B cell (primary cell): ENCODE measurements at regions not wholly inside any gene's neighbourhood (a gene's known extent, or its start where the extent isn't known, plus 50 kb on each side); places are given as distances from the start of the nearest gene placed in this dataset.

Source experiments
- ATAC-seq: fragments of 200-7000 bp; cut with Tn5 transposase; one replicate; pipeline ENCODE4 v1.10.0; 2021; ENCODE audit warnings: low read depth, mild to moderate bottlenecking, moderate number of reproducible peaks, moderate library complexity
- CTCF ChIA-PET: fragments of 350-600 bp; sonication (Branson Sonifier 250); formaldehyde crosslinking; loops from one replicate; lab custom pipeline; 2021; ENCODE audit warnings: antibody characterized with exemption, inconsistent platforms; lab: Charles Lee
- POLR2A ChIA-PET: fragments of 350-600 bp; sonication (Branson Sonifier 250); formaldehyde crosslinking; loops from one replicate; lab custom pipeline; 2021; ENCODE audit warnings: antibody characterized with exemption; lab: Charles Lee
- DNase-seq: peaks from one replicate; pipeline ENCODE4 v3.0.0; 2013
- H2AFZ ChIP-seq: 2 replicates; pipeline ENCODE4 v1.6.1; 2012; ENCODE audit warnings: mild to moderate bottlenecking, low read depth, low read length; ENCODE audit not compliant: insufficient read depth, poor library complexity, severe bottlenecking
- H3K27ac ChIP-seq, 2 donors: 1 replicate in 1 of 2; 2 replicates in 1 of 2; pipeline ENCODE4 v1.5.1; 2012 to 2013; ENCODE audit warnings: low read length in 2 of 2, mild to moderate bottlenecking in 2 of 2, moderate library complexity in 1 of 2
- H3K27me3 ChIP-seq, 4 experiments: fragments of 200-600 bp in 1 of 4; sonication (generic) in 1 of 4; replicated peaks in 1 of 4; 1 replicate in 2 of 4; 2 replicates in 2 of 4; pipeline versions ENCODE4 v1.6.1 to v1.7.0; 2013 to 2016; ENCODE audit warnings: low read length in 3 of 4, mild to moderate bottlenecking in 2 of 4, mixed read lengths in 1 of 4, moderate library complexity in 1 of 4; ENCODE audit not compliant: insufficient read depth in 4 of 4, control insufficient read depth in 3 of 4; ENCODE audit errors: control extremely low read depth in 1 of 4
- H3K36me3 ChIP-seq, 2 experiments: replicated peaks in 1 of 2; 1 replicate in 1 of 2; 2 replicates in 1 of 2; pipeline versions ENCODE4 v1.6.1 to v1.7.1; 2013; ENCODE audit warnings: low read length in 1 of 2; ENCODE audit not compliant: insufficient read depth in 2 of 2, control insufficient read depth in 1 of 2; ENCODE audit errors: control extremely low read depth in 1 of 2, extremely low read depth in 1 of 2
- H3K4me1 ChIP-seq, 2 donors: fragments of 200-600 bp in 1 of 2; sonication (generic) in 1 of 2; 1 replicate in 1 of 2; 2 replicates in 1 of 2; pipeline versions ENCODE4 v1.5.1 to v1.6.1; 2013 to 2017; ENCODE audit warnings: low read length in 2 of 2; ENCODE audit not compliant: control insufficient read depth in 2 of 2, insufficient read depth in 2 of 2
- H3K4me2 ChIP-seq: replicated peaks from 2 replicates; pipeline ENCODE3; 2012; ENCODE audit warnings: mild to moderate bottlenecking, low read depth, low read length; ENCODE audit not compliant: poor library complexity, severe bottlenecking
- H3K4me3 ChIP-seq, 5 experiments: fragments of 200-600 bp in 1 of 5; sonication (generic) in 1 of 5; 1 replicate in 3 of 5; 2 replicates in 2 of 5; pipeline versions ENCODE4 v1.5.1 to v1.7.0; 2011 to 2016; ENCODE audit warnings: low read length in 4 of 5, mild to moderate bottlenecking in 4 of 5, low read depth in 2 of 5, control low read depth in 1 of 5, moderate library complexity in 1 of 5; ENCODE audit not compliant: insufficient read depth in 1 of 5; ENCODE audit errors: control extremely low read depth in 1 of 5, extremely low read depth in 1 of 5
- H3K79me2 ChIP-seq: fragments of 200-600 bp; sonication (generic); one replicate; pipeline ENCODE4 v1.6.0; 2016; ENCODE audit warnings: low read length; ENCODE audit not compliant: control insufficient read depth, insufficient read depth
- H3K9ac ChIP-seq: fragments of 200-600 bp; sonication (generic); 2 replicates; pipeline ENCODE4 v1.6.1; 2017; ENCODE audit warnings: mild to moderate bottlenecking, low read length, moderate library complexity
- H3K9me3 ChIP-seq, 3 donors: one replicate each; pipeline versions ENCODE4 v1.6.1 to v1.7.1; 2013; ENCODE audit warnings: low read length in 2 of 3; ENCODE audit not compliant: control insufficient read depth in 2 of 3, insufficient read depth in 1 of 3; ENCODE audit errors: control extremely low read depth in 1 of 3
- H4K20me1 ChIP-seq: 2 replicates; pipeline ENCODE4 v1.6.0; 2012; ENCODE audit warnings: mild to moderate bottlenecking, low read length; ENCODE audit not compliant: insufficient read depth, control insufficient read depth, poor library complexity, severe bottlenecking
- H3K27ac Mint-ChIP-seq: one replicate; pipeline ENCODE4 v1.8.0; 2021; ENCODE audit warnings: mixed read lengths
- H3K27me3 Mint-ChIP-seq: one replicate; pipeline ENCODE4 v1.8.0; 2021; ENCODE audit warnings: mixed read lengths
- H3K4me1 Mint-ChIP-seq: one replicate; pipeline ENCODE4 v1.8.0; 2021; ENCODE audit warnings: mixed read lengths
- H3K4me3 Mint-ChIP-seq: one replicate; pipeline ENCODE4 v1.8.0; 2021; ENCODE audit warnings: mixed read lengths
- H3K9me3 Mint-ChIP-seq: one replicate; pipeline ENCODE4 v1.8.0; 2022; ENCODE audit warnings: mixed read lengths; ENCODE audit not compliant: insufficient read depth
- EZH2 ChIP-seq: IDR thresholded peaks from 2 replicates; pipeline ENCODE4 v1.6.1; 2012; ENCODE audit warnings: borderline replicate concordance, low read depth, mild to moderate bottlenecking, moderate library complexity, low read length; ENCODE audit not compliant: insufficient read depth, poor library complexity, severe bottlenecking
- WGBS: methylation state at CpG from one replicate; pipeline ENCODE4 v1.1.5; 2013; ENCODE audit warnings: missing lambda C conversion rate; ENCODE audit not compliant: insufficient coverage; 5-methylcytosine and 5-hydroxymethylcytosine counted together
- intact Hi-C: fragments of 100-400 bp; cut with micrococcal nuclease; formaldehyde crosslinking; loops from one replicate; pipeline ENCODE4 v1.10.0; 2022
- TF ChIP-seq, protein P1 (sequence below): fragments of 200-600 bp; IDR thresholded peaks from one replicate; pipeline ENCODE4 v1.8.0; 2022; ENCODE audit warnings: antibody characterized with exemption, mild to moderate bottlenecking

DNA sequence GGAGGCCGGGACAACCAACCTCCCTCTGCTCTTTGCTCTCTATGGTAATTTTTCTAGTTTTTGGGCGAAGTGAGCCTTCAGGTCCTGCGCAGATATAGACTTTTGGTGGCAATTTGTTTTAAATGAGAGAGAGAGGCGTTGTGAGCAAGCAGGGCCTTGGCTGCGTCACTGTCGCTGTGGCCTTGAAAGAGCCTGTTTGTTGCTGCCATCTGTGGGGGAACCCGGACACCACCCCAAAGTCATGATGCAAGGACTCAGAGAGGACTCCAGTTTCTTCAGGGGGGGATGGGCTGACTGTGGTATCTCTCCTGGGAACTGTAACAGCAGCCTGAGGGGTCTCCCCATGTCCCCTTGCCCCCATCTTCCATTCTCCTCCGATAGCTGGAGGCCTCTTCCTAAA, 462.7 kb upstream of the SULF2 start:
- intact Hi-C loops, result no loop called here
- no peak overlapping the region for H3K27ac Mint-ChIP-seq
- CTCF ChIA-PET, result interaction anchor here (1.6 kb wide), 1 partner anchor 373 kb away, joined by 3 read pairs; no protein-coding TSS in a partner anchor

GRCh38 chr20:48246061-48246790, 460.9 kb upstream of the SULF2 start:
- Histone ChIP-seq H4K20me1 (no peaks in the 10 kb centered on the region), H3K36me3 (no peaks in the 10 kb centered on the region), H3K9ac (no peak overlapping the region), H3K27ac (no peak overlapping the region), H3K4me1 (no peaks in the 10 kb centered on the region), H3K4me2 (no peak overlapping the region), H3K79me2 (no peaks in the 10 kb centered on the region), H3K27me3 (peaks cover 0 to under 1% (median 0%) of the 10 kb centered on the region in 4 experiments), H3K4me3 (no peak overlapping the region), H3K9me3 (peaks cover 0 to 2% (median 0%) of the 10 kb centered on the region in 3 donors), H2AFZ (no peak overlapping the region)
- Mint-ChIP-seq H3K27me3 (peaks cover 20% of the 10 kb centered on the region), H3K9me3 (no peaks in the 10 kb centered on the region), H3K4me3 (no peak overlapping the region), H3K27ac (no peak overlapping the region), H3K4me1 (no peaks in the 10 kb centered on the region)
- DNase-seq, result no peak
- ChIA-PET CTCF (no interaction called here), POLR2A (no interaction called here)
- intact Hi-C loops, result no loop called here
- no peak for ATAC-seq
- 84% methylated on average over 7 of the region's 9 CpGs for WGBS
- TF ChIP-seq, protein P1, sequence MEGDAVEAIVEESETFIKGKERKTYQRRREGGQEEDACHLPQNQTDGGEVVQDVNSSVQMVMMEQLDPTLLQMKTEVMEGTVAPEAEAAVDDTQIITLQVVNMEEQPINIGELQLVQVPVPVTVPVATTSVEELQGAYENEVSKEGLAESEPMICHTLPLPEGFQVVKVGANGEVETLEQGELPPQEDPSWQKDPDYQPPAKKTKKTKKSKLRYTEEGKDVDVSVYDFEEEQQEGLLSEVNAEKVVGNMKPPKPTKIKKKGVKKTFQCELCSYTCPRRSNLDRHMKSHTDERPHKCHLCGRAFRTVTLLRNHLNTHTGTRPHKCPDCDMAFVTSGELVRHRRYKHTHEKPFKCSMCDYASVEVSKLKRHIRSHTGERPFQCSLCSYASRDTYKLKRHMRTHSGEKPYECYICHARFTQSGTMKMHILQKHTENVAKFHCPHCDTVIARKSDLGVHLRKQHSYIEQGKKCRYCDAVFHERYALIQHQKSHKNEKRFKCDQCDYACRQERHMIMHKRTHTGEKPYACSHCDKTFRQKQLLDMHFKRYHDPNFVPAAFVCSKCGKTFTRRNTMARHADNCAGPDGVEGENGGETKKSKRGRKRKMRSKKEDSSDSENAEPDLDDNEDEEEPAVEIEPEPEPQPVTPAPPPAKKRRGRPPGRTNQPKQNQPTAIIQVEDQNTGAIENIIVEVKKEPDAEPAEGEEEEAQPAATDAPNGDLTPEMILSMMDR, result no peak
- TF ChIP-seq EZH2, result no peak

More for the DNA sequence above, 462.7 kb upstream of the SULF2 start:
- H3K27ac ChIP-seq, result no peak overlapping the region
- TF ChIP-seq, protein P1, result no peak
- TF ChIP-seq EZH2, result no peak
- H3K4me2 ChIP-seq, result no peak overlapping the region
- Mint-ChIP-seq H3K27me3 (peaks cover 24% of the 10 kb centered on the region), H3K4me1 (no peaks in the 10 kb centered on the region), H3K4me3 (no peak overlapping the region), H3K9me3 (no peaks in the 10 kb centered on the region)
- ATAC-seq (no peak), DNase-seq (no peak)
- POLR2A ChIA-PET, result no interaction called here
- H3K9ac ChIP-seq, result no peak overlapping the region
- no peak overlapping the region for H3K4me3 ChIP-seq
- H3K4me1 ChIP-seq, result no peaks in the 10 kb centered on the region
- no peaks in the 10 kb centered on the region for H3K79me2 ChIP-seq
- H4K20me1 ChIP-seq, result no peaks in the 10 kb centered on the region
- 96% methylated on average over 4 of the region's 8 CpGs for WGBS
- H3K36me3 ChIP-seq, result no peaks in the 10 kb centered on the region
- H2AFZ ChIP-seq, result no peak overlapping the region
- peaks cover 0 to 2% (median 0%) of the 10 kb centered on the region in 3 donors for H3K9me3 ChIP-seq
- peaks cover 0 to 3% (median 0%) of the 10 kb centered on the region in 4 experiments for H3K27me3 ChIP-seq
